ENCODE measurements at regions not wholly inside any gene's neighbourhood (a gene's known extent, or its start where the extent isn't known, plus 50 kb on each side); places are given as distances from the start of the nearest gene placed in this dataset.
"Not testable (repeated sequence)": the region's sequence is repeated elsewhere in the genome, so short reads cannot be mapped to it uniquely, and the experiment has no call there.

- FAIRE-seq, result no peak
These were observed 474.6 kb downstream of the PLCL1 start for GRCh38 chr2:198279026-198279425.

DNA sequence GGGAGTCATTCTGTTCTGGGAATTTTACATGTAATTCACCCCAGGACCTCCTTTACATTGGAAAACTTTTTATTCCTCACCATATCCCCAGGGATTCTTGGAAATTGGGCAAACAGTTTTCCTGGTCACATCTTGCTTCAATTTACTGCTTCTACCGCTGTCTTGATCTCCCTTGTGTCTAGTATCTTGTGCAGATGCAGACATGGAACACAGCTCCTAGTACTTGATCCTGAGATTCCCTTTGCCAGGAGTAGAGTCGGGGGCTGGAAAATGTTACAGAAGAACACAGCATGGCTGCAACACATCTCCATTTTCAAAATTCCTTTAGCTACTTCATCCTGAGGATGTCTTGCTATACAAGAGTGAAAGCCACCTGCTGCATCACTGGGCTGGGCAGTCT is 472.8 kb downstream of the PLCL1 start:
- FAIRE-seq, result no peak

DNA sequence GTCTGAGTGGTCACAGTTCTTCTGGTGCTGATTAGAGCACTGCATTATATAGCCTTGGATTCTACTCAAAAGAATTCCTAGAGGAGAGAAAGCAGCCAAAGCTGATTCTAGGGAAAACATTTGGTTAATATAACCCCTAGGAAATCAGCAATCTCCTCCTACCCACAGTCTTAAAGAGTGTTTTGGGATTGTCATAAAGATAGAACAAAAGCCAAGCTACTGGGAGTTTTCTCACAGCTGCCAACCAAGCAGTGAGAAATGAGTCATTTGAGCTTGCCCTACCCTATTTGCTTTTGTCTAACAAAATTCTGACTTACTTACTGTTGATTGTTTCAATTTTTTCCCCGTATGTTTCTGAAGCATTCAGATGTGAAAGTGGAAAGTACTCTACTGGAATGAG is 469.3 kb downstream of the PLCL1 start:
- FAIRE-seq, result no peak

GRCh38 chr2:198270157-198270556 is 465.8 kb downstream of the PLCL1 start:
- FAIRE-seq, result not testable (repeated sequence)

DNA sequence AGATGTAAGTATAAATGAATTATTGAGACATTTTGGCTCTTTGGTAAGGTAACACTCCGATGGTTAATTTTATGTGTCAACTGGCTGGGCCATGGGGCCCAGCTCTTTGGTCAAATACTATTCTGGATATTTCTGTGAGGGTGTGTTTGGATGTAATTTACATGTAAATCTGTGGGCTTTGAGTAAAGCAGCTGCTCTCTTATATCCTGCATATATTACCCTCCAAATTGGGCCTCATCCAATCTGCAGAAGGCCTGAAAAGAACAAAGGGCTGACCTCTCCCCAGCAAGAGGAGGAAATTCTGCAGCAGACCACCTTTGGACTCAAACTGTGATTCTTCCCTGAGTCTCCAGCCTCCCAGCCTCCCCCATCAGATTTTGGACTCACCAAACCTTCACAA is 464.1 kb downstream of the PLCL1 start:
- no peak for FAIRE-seq

DNA sequence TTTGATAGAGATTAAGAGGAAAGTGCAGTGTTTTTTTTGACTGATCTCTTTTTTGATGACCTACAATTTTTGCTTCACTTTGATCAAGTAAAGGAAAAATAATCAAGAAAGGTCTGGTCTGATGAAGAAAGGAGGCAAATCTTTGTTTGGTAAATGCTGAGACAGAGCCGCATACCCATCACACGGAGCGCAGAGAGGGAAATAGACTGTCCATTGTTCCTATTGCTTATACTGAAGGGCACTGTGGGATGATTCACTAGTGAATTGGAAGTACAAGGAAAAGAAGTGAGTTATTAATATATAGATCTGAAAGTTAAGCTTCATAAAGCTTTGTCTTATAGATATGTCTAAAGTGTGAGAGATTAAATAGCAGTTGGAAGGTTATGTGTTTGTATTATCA is 455.1 kb downstream of the PLCL1 start:
- no peak for FAIRE-seq

- FAIRE-seq, result no peak
These were observed 450.2 kb downstream of the PLCL1 start for GRCh38 chr2:198254536-198255090.

- FAIRE-seq, result no peak
These were observed 449.6 kb downstream of the PLCL1 start for GRCh38 chr2:198253995-198254394.

GRCh38 chr2:198252472-198252871 is 448.1 kb downstream of the PLCL1 start:
- no peak for FAIRE-seq

DNA sequence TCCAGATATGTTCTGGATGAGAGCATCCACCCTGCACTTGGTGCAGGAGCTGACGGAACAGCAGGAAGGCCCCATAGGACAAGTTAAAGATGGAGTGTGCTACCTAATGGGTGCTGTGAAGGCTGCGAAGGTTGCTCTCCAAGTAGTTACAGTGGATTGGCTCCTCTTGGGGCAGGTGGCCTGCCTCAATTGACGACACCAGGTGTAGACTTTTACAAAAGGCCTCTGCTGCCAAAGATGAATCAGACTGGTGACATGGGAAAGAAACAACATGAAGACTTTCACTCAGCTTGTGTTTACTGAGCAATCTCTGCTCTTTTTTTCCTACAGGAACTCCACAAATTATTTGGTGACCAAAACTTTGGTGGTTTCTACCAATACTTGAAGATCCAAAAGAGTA is 437.7 kb downstream of the PLCL1 start:
- FAIRE-seq, result no peak

DNA sequence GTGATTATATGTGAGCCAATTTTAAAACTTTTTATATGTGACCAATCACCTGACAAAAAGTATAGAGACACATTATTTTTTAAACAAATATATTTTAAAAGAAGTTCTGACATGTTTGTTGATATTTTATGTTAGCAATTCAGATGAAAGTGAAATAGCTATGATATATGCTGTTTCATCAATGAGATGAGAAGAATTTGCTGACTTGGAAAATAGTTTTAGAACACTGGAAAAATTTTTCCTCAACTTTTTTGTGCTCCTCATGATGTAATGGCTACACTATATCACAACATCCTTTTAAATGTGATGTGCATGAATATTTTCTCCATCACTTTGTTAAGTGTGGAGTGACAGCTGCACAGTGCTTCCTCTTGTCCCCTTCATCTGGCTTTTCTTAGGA is 434.0 kb downstream of the PLCL1 start:
- no peak for FAIRE-seq

GRCh38 chr2:198236338-198236737 is 431.9 kb downstream of the PLCL1 start:
- FAIRE-seq, result no peak

DNA sequence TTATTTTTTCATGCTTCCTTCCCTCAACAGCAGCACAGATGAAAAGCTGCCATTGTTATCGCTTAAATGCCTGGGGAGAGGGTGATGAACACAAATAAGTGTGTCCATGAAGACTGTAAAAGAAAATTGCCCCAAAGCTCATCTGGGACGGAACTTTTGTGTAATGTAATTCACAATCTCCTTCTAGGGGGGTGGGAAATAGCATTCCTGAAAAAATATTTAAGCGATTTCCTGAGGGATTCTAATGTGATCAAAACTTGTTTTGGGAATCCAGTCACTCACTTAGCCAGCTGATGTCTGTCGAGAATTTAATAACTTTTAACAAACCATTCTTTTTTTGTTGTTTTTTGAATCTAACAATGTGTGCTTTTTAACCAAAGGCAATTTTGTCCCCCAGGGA is 427.9 kb downstream of the PLCL1 start:
- FAIRE-seq, result no peak

DNA sequence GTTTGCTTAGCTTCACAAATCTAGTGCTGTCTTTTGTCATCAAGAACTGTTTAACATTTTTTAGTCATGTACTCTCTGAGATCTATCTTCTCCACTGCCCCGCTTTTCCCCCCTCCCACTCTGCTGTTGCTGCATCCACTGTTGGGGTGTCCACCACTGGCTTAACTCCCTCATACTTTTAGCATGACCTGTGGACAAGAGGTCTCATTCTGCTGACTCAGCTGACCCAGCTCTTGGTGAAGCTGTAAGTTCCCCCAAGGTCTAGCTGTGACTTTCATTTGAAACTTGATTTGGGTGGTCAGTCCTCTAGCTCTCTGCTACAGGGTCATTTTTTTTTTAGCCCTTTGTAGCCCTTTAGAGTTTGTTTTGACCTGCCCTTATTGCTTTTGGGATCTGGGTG is 427.2 kb downstream of the PLCL1 start:
- FAIRE-seq, result no peak

DNA sequence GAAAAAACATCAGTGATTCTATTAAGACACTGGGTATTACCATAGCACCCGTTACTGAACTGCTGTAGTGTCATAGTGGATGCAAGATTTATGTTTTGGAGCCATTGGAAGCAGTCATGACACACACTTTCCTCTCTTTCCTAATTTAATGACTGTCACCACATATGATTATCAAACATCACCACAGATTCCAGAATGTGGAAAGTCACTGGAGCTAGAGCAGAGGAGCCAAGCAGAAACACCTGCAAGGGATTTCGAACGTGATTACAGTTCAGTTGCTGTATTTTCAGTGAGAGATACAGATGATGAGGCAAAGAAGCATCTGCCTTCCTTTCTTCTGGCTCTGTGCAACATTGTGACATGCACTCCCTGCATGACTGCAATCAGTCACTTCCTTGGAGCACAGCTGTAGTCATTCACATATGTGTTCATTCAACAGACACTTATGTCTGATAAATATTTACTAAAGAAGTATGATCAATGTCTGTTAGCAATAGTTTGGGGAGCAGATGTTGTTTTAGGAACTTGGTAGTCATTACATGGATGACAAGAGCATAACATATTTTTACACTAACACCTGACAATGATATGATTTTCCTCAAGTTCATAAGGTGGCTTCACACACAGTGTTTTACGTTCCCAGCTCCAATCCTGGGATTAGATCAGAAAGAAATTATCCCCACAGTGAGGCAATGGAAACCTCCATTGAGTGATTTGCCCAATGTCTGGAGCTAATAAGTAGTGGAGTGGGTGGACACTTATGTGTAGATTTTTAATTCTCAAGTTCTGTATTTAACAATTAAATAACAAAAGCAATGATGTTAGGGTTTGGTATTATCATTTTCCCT is 416.6 kb downstream of the PLCL1 start:
- FAIRE-seq, result no peak

- FAIRE-seq, result no peak
These were observed 414.9 kb downstream of the PLCL1 start for GRCh38 chr2:198219292-198219691.

- FAIRE-seq, result no peak
These were observed 409.8 kb downstream of the PLCL1 start for GRCh38 chr2:198214114-198214596.

DNA sequence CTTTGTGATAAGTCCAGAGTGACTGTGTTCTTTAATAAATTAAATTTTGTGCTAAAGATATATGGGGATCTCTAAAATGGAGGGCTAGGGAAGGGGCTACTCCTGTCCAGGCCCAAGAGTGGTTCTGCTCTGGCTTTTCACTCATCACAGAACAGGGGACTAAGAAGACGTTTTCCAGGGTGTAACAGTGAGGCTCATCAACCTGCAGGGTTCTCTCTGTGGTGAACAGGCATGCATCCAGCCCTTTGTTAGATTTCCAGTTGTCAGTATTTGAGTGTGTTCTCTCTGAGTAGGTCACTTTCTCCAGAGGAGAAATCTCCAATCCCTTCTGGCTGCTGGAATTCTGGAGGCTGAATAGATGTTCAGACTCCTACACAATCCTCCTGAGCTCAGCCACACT is 408.9 kb downstream of the PLCL1 start:
- FAIRE-seq, result no peak

- no peak for FAIRE-seq
These were observed 407.3 kb downstream of the PLCL1 start for GRCh38 chr2:198211706-198212105.

- FAIRE-seq, result no peak
These were observed 399.1 kb downstream of the PLCL1 start for GRCh38 chr2:198203336-198204069.
